ENCODE measurements at regions not wholly inside any gene's neighbourhood (a gene's known extent, or its start where the extent isn't known, plus 50 kb on each side); places are given as distances from the start of the nearest gene placed in this dataset.

DNA sequence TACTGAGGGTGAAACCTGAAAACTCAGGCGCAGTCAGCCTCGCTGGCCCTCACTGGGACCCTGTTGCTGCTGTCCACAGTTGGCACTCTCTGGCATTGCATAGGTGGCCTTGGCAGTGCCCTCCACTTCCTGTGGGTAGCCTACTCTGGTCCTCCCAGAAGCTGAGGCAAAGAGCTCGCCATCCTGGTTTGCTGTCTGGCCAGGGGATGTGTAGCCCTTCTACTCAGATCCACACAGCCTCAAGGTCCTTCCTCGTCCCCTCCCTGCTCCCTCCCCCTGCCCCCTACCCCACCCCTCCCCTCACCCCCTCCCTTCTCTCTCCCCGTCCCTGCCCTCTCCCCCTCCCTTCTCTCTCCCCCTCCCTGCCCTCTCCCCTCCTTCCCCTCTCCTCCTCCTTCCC, 176.0 kb downstream of the OLFM1 start:
- no peak overlapping the region for H3K9ac ChIP-seq (ENCODE audit: low read length)
- no peak overlapping the region for H3K27ac ChIP-seq (ENCODE audit: low read depth, low read length)
- TF ChIP-seq EZH2phosphoT487 (conservative IDR thresholded peaks at IDR 0.05; ENCODE audit: low read length), result no peak
- TF ChIP-seq, protein P1, sequence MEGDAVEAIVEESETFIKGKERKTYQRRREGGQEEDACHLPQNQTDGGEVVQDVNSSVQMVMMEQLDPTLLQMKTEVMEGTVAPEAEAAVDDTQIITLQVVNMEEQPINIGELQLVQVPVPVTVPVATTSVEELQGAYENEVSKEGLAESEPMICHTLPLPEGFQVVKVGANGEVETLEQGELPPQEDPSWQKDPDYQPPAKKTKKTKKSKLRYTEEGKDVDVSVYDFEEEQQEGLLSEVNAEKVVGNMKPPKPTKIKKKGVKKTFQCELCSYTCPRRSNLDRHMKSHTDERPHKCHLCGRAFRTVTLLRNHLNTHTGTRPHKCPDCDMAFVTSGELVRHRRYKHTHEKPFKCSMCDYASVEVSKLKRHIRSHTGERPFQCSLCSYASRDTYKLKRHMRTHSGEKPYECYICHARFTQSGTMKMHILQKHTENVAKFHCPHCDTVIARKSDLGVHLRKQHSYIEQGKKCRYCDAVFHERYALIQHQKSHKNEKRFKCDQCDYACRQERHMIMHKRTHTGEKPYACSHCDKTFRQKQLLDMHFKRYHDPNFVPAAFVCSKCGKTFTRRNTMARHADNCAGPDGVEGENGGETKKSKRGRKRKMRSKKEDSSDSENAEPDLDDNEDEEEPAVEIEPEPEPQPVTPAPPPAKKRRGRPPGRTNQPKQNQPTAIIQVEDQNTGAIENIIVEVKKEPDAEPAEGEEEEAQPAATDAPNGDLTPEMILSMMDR (IDR thresholded peaks at IDR 0.05; ENCODE audit: insufficient read depth, low read length, poor library complexity, severe bottlenecking), result no peak
- no peaks in the 10 kb centered on the region for H3K79me2 ChIP-seq (ENCODE audit: insufficient read depth, low read length)
- no peak overlapping the region for H3K4me2 ChIP-seq (ENCODE audit: low read depth, low read length, poor library complexity, severe bottlenecking)
- no peaks in the 10 kb centered on the region for H3K9me3 ChIP-seq (ENCODE audit: insufficient read depth, low read length)
- H4K20me1 ChIP-seq (ENCODE audit: low read depth, low read length), result no peaks in the 10 kb centered on the region
- H3K36me3 ChIP-seq (ENCODE audit: low read length), result no peaks in the 10 kb centered on the region
- H3K4me3 ChIP-seq (ENCODE audit: insufficient read depth, low read length, poor library complexity, severe bottlenecking), result no peak overlapping the region
- H3K27me3 ChIP-seq (ENCODE audit: low read length), result no peaks in the 10 kb centered on the region; the same call in 1 of the 2 replicates
- no peaks in the 10 kb centered on the region for H3F3A ChIP-seq (ENCODE audit: insufficient read depth)
- no peaks in the 10 kb centered on the region for H3K9me2 ChIP-seq (replicated peaks; ENCODE audit: insufficient read depth, low read length)
- no peak overlapping the region for H2AFZ ChIP-seq (ENCODE audit: low read depth, low read length, severe bottlenecking)

DNA sequence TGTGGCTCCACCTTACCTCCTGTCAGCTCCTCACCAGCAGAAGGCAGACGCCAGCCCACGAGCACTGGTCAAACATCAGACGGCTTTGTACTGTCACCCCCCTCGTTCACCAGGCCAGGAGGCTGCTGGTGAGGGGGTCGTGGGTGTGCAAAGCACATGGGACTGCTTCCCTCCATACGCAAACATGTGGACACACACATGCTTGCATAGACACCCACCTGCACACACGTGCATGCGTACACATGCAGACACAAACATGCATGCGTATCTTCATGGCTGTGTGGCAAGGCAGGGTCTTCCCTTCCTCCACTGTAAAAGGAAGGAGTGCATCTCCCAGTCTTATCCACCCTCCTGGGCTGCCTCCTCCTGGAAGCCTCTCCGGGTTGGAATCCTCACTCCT, 178.5 kb downstream of the OLFM1 start:
- H3K79me2 ChIP-seq (ENCODE audit: insufficient read depth, low read length), result no peaks in the 10 kb centered on the region
- H3K4me2 ChIP-seq (ENCODE audit: low read depth, low read length, poor library complexity, severe bottlenecking), result no peak overlapping the region
- no peaks in the 10 kb centered on the region; the same call in 1 of the 2 replicates for H3K27me3 ChIP-seq (ENCODE audit: low read length)
- no peaks in the 10 kb centered on the region for H3K36me3 ChIP-seq (ENCODE audit: low read length)
- no peak overlapping the region for H2AFZ ChIP-seq (ENCODE audit: low read depth, low read length, severe bottlenecking)
- H3K9me3 ChIP-seq (ENCODE audit: insufficient read depth, low read length), result no peaks in the 10 kb centered on the region
- H3K27ac ChIP-seq (ENCODE audit: low read depth, low read length), result no peak overlapping the region
- no peak overlapping the region for H3K4me3 ChIP-seq (ENCODE audit: insufficient read depth, low read length, poor library complexity, severe bottlenecking)
- TF ChIP-seq, protein P1 (IDR thresholded peaks at IDR 0.05; ENCODE audit: insufficient read depth, low read length, poor library complexity, severe bottlenecking), result no peak
- TF ChIP-seq EZH2phosphoT487 (conservative IDR thresholded peaks at IDR 0.05; ENCODE audit: low read length), result no peak
- no peak overlapping the region for H3K9ac ChIP-seq (ENCODE audit: low read length)
- no peaks in the 10 kb centered on the region for H4K20me1 ChIP-seq (ENCODE audit: low read depth, low read length)
- no peaks in the 10 kb centered on the region for H3K9me2 ChIP-seq (replicated peaks; ENCODE audit: insufficient read depth, low read length)
- no peaks in the 10 kb centered on the region for H3F3A ChIP-seq (ENCODE audit: insufficient read depth)

DNA sequence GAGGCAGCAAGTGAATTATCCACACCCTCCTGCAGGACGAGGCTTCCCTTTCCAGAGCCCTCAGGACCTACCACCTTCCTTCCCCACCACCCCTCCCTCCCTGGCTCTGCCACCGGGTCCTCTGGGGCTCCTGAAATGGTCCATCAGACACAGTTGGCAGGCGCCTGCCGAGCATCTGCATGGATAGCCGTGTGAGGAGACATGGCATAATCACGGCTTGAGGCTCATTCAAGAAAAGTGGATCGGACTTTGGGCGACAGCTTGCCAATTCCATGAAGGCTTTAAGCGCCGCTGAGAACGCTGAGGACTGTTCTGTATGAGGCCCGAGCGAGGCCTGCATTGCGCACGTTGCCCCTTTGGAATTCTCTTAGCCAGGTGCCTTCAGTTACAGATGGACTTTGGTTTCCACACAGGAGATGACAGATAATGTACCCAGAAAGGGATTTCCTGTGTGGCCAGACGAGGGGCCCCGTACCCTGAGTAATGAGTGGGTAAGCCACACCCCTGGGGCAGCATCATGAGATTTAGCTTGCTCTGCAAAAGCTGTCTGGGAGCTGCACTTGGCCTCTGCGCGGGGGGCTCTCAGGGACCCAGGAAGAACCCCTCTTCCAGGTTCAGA, 179.8 kb downstream of the OLFM1 start:
- Histone ChIP-seq H3K9me2 (replicated peaks; ENCODE audit: insufficient read depth, low read length) (no peaks in the 10 kb centered on the region), H3K36me3 (ENCODE audit: low read length) (no peaks in the 10 kb centered on the region), H3K27ac (ENCODE audit: low read depth, low read length) (no peak overlapping the region), H3K4me3 (ENCODE audit: insufficient read depth, low read length, poor library complexity, severe bottlenecking) (no peak overlapping the region), H3F3A (ENCODE audit: insufficient read depth) (no peaks in the 10 kb centered on the region), H2AFZ (ENCODE audit: low read depth, low read length, severe bottlenecking) (no peak overlapping the region), H3K79me2 (ENCODE audit: insufficient read depth, low read length) (no peaks in the 10 kb centered on the region), H3K27me3 (ENCODE audit: low read length) (no peaks in the 10 kb centered on the region; the same call in 1 of the 2 replicates), H3K9me3 (ENCODE audit: insufficient read depth, low read length) (no peaks in the 10 kb centered on the region), H4K20me1 (ENCODE audit: low read depth, low read length) (no peaks in the 10 kb centered on the region), H3K4me2 (ENCODE audit: low read depth, low read length, poor library complexity, severe bottlenecking) (no peak overlapping the region), H3K9ac (ENCODE audit: low read length) (no peak overlapping the region)
- TF ChIP-seq EZH2phosphoT487 (conservative IDR thresholded peaks at IDR 0.05; ENCODE audit: low read length), result no peak
- TF ChIP-seq, protein P1 (IDR thresholded peaks at IDR 0.05; ENCODE audit: insufficient read depth, low read length, poor library complexity, severe bottlenecking), result no peak
